Inflammatory macrophage treated with lipopolysaccharide for 1 hour (primary cell): ENCODE measurements at regions not wholly inside any gene's neighbourhood (a gene's known extent, or its start where the extent isn't known, plus 50 kb on each side); places are given as distances from the start of the nearest gene placed in this dataset.
"Not testable (repeated sequence)": the region's sequence is repeated elsewhere in the genome, so short reads cannot be mapped to it uniquely, and the experiment has no call there.

ENCODE experiments used
- DNase-seq, 2 donors: peaks; one replicate each; pipeline ENCODE4 v3.0.0-alpha.2; 2020 to 2022

DNA sequence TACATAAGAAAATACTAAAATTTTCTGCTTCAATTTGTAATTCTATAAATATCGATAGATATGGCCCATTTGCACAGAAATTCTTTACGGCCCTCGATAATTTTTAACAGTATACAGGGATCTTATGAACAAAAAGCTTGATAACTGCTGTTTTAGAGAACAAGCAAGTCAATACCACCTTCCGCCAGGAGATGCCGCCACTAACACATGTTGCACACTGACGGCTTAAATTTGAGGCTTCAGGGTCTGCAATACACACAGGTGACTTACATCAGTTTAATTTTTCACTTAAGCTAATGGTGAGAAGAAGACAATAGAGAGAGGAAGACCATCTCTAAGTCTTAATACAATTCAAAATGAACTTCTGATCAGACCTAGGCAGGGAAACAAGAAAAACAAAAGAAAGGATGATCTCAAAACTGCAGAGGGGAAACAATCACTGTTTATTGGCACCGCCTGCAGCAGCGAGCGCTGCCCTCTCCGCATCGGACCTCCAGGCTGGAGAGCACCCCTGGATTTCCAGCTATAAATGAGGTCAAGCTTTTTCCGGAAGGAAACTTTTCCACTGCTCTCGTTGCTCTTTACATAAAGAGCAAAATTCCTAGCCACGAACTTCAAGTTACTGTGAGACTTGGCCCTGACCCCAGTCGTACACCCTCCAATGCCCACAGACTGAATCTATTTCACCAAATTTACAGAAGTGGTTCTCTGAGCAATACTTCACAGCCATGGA is 53.9 kb downstream of the OTOR start:
- DNase-seq = peak; percentile 13 to 70

DNA sequence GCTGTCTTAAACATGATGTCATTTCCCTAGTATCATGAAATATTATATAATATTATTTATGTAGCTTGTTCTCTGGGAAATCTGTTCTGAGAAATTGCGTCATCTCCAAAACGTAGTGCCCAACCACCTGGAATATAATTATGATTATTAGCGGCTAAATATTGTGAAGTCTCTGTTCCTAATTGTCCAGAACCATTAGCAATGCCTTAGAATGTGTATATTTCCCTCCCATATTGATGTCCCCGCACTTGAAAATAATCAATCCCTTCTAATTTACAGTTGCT is 54.4 kb downstream of the OTOR start:
- no peak for DNase-seq

DNA sequence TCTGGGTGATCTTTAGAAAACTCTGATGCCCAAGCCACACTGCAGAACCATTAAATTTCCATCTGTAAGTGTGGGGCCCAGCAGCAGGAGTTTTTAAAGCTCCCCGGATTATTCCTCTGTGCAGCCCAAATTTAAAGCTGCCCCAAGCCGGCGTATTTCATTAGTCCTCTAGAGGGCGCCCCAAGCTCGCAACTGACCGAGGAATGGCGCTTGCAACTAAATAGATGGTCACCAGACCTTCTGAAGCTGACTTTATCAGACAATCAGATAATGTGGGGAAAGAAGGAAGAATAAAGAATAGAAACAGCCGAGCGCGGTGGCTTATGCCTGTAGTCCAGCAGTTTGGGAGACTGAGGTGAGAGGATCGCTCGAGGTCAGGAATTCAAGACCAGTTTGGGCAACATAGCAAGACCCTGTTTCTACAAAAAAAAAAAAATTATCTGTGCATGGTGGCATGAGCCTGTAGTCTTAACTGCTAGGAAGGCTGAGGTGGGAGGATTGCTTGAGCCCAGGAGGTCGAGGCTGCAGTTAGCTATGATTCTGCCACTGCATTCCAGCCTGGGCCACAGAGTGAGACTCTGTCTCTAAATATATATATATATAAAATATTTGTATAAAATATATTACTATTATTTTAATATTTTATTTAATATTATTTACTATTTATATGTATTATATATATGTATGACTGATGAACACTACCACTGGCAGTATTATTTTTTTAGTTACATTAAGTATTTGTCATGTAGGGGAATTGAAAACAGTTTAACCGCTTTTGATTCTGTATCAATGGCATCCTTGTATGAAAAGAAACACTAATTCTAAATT is 56.0 kb downstream of the OTOR start:
- peak; percentile 12 to 69 for DNase-seq

DNA sequence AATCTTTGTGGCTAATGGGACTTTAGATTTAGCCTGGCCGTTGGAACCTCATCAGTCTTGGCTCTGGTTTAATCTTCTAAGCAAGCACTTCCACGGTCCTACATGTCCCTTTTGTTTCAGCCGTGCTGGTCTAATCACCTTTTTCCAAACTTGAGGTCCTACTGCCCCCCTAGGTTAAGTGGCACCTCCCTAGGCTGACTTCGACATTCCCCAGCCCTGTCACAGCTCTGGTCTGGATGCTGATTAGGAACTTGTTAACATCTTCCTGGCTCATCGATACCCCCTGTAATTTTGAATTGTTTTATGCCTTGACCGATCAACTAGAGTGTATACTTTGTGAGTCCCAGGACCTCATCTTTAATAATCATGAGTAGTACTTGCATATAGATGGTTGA is 56.6 kb downstream of the OTOR start:
- DNase-seq = no peak

DNA sequence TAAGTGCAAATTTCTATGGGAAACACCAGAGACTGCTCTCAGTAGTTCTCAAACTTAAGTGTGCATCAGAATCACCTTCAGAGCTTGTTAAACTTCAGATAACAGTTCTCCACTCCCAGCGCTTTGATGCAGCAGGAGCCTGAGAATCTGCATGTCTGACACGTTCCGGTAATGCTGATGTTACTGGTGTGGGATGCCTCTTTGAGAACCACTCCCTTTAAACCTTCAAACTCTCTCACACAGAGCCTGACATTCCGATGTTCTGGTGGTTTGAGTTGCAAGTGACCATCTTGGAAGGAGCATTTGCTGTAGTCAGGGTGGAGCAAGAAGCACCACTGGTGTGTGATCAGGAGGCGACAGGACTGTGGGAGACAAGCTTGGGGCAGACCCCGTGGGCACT is 57.9 kb downstream of the OTOR start:
- no peak for DNase-seq

DNA sequence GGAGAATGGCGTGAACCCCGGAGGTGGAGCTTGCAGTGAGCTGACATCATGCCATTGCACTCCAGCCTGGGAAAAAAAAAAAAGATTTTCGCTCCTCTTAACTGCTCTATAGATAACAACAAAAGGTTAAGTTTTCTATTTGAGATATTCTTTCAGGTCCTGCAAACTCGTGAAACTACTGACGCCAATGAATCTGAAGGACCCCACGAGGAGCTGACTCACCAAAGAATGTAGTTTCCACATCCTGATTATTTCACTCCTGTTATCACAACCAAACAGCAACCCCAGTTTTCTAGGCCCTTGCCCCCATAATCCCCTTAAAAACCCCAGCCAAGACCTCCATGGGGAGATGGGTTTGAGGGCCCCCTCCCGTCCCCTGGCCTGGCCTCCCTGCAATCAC is 58.7 kb downstream of the OTOR start:
- DNase-seq = no peak

DNA sequence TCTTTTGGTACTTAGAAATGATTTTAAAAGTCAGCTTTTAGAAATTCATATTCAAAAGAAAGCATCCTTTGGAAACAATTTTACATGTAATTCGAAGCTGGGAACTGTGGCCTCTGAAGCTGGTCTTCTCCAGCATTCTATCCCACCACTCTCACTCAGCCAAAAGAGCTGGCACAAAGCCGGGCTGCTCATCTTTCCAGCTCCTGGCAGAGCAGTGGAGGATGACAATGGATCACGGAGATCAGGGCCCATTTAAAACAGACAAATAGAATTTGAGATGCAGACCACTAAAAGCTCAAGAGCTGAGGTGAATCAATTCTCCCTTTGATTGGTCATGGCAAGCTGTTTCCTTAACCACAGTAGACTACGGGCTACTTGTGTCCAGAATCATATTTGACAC is 60.6 kb downstream of the OTOR start:
- DNase-seq = no peak

DNA sequence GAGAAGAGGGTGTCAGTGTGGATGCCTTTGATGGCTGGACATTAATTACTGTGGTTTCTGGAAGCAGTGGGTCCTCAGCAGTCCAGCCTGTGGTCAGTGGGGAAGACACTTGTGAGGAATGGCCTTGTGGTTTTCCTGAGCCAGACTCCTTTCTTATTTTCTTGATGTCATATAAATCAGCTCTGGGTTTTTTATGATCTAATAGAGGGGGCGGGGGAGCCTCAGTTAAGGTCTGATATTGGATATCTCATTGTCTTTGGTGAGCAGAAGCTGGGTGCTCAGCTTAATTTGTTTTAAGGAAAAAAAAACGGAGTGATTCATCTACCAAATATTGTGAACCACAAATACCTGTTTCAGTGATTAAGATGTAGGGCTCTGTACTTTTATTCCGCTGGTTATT is 62.1 kb downstream of the OTOR start:
- no peak for DNase-seq

DNA sequence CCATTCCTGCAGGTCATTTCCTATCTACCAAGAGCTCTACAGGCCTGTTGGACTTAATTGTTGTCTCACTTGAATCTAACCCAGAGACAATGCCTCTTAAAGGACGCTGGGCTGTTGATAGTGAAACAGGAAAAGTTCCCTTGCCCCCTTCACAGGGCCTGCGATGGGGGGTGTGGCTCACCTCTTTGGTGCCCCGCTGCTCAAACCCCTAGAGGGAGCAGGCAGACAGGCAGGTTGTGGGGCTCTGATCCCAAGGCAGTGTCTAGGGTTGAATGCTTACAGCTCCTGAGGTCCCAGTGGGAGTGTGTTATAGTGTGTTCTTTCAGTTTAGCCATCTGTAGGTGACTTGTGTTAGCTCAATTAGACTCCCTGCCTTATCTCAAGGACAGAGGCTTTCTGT is 68.0 kb downstream of the OTOR start:
- DNase-seq = no peak

DNA sequence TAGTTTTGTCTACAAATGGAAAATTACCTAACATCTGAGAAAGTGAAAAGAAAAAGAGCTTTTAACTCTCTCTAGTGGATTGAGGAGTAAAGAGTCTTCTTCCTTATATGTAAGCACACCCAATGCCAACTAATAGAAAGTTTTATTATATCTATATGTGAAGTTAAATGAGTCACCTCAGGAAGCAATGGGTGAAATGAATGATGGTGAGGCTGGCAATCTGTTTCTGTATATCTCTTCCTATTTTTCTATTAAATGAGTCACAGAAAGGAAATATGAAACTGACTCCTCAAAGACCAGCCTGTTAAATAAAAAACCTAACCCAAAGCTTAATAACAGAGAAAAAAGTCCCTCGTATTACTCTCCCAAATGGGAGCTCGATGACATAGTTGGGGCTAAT is 71.3 kb downstream of the OTOR start:
- no peak for DNase-seq

DNA sequence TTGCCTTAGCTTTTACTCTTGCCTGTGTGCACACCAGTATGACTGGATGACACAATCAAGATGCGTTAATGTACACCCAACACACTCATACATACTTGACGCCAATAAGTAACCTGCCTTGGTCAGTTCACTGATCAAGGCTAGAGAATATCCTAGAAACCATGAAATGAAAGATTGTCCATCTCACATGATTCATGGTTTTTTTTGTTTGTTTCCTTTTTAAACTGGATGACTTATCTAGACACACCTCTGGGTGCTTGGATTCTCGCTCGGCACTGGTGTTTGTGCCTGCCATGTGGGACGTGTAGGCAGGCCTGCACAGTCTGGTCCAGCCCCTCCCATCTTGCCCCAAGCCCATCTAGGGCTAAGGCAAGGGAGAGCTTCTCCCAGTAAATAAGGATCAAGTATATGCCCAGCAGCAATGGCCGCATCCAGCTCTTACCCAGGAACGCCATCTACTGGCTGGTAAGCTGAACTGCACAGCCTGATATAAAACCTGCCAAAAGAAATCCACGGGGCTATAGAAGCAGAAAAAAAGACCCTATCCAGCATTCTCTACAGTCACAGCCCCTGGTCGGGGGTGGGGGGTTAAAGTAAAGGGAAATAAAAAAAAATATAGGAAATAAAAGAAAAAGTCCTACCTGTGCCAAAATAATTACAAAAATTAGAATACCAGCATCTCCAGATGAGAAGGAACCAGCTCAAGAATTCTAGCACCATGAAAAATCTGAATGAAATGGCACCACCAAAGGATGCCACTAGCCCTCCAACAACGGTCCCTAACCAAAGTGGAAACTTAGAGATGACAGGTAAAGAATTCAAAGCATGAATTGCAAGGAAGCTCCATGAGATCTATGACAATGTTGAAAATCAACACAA is 73.3 kb downstream of the OTOR start:
- peak; percentile 17 to 54 for DNase-seq

DNA sequence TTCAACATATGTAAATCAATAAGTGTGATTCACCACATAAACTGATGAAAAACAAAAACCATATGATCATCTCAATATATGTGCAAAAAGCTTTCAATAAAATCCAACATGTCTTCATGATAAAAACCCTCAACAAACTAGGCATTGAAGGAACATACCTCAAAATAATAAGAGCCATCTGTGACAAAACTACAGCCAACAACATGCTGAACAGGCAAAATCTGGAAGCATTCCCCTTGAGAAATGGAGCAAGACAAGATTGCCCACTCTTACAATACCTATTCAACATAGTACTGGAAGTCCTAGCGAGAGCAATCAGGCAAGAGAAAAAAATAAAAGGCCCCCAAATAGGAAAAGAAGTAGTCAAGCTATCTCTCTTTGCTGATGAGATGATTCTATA is 76.5 kb downstream of the OTOR start:
- no peak for DNase-seq

DNA sequence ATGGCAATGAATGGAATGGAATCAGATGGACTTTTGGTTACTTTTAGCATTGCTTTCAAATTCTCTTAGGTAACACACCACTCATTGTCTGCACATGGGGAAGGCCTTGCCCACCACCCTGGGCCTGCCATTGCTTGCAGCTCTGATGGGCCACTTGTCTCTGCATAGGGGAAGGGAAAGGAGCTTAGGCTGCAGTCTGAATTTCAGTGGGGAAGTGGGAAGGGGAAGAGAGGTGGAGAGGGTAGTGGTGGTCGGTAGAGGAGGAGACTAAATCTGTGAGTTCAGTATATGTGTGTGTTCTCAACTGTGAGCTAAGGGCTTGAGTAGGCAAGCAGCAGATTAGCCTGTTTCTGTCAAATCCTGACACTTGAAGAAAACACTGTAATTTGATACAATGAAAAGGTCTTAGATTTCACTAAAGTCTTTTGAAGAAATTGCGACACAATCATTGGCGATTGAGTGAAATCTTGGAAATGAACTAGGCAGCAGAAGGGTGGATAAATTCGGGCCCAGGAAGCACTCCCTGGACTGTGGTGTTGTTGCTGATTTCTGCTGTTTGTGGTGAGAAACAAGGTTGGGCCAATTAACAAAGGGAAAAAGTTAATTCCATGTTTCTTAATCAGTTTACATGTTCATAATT is 80.6 kb downstream of the OTOR start:
- no peak for DNase-seq

DNA sequence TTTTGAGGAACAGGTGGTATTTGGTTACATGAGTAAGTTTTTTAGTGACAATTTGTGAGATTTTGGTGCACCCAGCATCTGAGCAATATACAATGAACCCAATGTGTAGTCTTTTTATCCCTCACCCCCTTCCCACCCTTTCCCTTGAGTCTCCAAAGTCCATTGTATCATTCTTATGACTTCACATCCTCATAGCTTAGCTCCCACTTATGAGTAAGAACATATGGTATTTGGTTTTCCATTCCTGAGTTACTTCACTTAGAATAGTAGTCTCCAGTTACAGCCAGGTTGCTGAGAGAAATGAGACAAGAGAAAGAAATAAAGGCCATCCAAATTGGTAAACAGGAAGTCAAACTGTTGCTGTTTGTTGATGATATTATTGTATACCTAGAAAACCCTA is 87.5 kb downstream of the OTOR start:
- DNase-seq = not testable (repeated sequence)

DNA sequence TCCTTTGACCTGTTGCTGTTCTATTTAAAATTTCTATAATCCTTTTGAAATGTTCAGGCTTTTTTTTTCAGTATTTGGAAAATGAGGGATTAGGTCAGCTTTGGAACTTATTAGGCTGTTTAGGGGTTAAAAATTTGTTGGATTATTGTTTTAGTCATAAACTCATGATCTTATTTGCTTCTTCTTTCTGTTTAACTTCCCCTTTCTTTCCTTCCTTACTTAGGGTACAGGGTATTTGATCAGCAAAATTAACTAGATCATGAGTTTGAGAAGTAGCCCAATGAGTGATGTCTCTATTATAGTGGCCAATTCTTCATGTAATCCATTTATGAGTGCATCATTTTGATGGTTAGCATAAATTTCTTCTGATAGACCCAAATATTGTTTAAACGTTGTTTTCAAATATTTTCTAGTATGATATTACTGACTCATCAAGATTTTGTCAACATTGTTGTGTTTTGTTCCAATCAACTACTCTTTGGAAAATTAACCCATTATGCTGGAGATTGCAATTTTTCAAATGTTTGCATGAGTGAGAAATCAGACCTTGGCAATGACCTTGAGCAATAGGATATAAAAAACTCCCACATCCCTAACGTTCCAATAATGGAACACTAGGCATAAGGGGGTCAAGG is 94.4 kb downstream of the OTOR start:
- peak in 1 of 2 donors; percentile 2 for DNase-seq

DNA sequence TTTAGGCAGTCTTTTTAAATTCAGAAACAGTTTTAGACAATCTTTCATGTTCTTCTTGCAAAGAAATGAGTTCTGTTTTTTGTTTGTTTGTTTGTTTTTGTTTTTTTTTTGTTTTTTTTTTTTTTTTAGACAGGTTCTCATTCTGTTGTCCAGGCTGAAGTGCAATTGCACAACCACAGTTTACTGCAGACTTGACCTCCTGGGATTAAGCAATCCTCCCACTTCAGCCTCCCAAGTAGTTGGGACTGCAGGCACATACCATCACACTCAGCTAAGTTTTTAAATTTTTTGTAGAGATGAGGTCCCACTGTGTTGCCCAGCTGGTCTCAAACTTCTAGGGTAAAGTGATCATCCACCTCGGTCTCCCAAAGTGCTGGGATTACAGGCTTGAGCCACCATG is 96.2 kb downstream of the OTOR start:
- DNase-seq = no peak

DNA sequence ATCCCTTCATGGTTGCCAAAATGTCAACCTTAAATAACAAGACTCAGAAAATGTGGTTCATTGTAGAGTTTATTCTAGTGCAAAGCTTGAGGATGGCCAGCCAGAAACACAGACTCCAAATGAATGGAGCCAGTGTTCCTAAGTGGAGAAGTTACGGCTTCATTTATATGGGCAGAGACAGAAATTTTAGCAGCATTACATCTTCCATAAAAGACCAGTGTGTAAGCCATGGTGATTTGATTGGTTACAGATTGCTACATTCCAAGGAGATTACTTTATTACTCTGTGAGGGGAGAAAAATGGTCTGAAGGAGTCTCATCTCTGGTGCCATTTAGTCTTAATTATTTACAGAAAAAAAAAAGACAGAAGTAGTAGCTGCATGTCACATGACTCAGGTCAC is 97.8 kb downstream of the OTOR start:
- no peak for DNase-seq

DNA sequence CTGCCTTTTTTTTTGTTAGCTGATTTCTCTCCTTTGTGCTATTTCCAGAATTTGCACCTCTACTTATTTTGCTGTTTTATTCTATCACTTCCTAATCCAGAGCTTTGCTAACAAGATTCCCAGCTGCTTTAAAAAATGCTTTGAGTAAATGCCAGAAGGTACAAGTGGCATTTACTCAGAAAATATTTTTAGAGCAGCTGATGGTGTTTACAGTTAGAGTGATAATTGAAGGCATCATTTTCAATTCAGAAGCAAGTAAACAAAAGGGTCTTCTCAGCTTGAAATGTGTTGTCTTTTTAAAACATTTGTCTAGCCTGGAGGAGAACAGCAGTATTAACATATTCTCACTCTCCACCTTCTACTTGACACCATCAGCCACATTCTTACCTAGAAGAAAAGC is 99.9 kb downstream of the OTOR start:
- DNase-seq = no peak

DNA sequence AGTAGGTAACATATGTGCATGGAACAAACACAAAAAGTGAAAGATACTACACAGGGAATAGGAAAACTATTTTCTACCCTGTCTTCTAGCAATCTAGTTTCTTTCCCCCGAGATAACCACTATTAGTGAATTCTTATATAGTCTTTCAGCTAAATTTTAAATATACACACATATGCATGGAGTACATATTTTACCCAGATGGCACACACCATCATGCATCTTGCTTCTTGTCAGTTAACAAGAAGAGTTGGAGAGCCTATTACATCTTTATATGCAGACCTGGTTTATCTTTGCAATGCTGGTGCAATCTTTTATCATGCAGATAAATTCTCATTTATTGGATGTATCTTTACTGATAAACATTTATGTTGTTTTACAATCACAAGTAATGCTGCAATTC is 100.4 kb downstream of the OTOR start:
- DNase-seq = no peak

DNA sequence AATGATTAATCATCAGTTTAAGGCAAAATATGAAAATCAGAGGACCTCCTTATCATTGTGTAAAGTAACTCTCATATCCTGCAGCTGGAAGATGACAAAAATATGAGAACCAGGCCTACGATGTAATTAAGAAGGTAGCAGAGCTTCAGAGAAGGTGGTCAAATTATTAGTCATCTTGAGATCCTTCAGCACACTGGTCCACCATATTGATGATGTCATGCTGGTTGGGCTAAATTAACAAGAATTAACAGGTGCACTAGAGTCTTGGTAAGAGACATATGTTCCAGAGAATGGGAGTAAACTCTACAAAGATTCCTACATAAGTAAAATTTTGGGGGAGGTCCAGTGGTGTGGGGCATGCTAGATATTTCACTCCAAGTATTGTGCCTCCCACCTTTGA is 112.8 kb downstream of the OTOR start:
- DNase-seq = no peak

DNA sequence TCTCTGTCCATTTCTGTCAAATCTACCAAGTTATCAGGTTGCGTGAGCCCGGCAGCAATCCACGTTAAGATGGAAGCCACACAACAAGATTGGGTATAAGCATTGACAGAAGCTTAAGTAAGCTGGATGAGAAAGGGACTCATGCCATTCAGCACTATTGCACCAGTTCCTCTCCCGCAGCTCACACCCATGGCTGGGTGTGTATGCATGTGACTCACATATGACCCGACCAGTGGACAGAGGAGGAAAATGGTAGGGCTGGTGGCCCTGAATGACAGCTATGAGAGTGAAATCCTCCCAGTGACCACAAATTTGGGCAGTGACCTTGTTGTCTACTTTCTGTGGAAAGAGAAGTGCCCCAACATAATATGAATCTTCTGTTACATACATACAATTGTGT is 113.5 kb downstream of the OTOR start:
- no peak for DNase-seq

DNA sequence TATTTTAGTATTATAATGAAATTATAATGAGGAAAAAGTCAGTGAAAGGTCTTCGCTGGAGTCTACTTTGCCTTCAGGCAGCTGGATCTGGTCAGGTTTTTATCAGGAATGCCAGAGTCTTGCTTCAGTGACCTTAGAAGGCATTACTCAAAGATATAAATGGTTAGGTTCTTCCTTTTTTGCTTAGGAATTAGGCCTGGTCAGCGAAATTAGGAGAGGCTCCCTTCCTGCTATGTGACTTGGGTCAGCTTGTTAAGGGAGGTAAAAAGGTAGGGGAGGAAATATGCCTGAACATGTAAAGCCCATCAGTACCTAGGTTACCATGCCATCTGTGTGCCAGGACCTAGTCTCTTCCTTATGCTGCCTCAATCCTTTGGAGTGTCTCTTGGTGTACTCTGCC is 115.1 kb downstream of the OTOR start:
- DNase-seq = no peak

DNA sequence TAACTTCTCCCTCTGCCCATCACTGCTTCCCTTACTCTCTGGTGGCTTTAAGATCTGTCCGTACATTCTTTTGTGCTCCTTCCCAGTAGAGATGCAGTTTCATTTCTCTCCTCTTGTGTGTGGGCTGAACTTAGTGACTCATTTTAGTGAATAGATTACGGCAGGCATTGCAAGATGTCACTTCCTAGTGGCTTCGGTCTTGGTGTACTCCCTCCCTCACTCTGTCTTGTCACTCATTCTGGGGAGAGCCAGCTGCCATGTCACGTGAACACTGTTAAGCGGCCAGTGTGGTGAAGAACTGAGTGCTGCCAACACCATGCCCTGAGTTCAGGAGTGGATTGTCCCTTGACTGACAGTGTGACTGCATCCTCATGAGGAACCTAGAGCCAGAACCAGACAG is 115.9 kb downstream of the OTOR start:
- DNase-seq = no peak
